HG02973 (cell line): ENCODE measurements at regions not wholly inside any gene's neighbourhood (a gene's known extent, or its start where the extent isn't known, plus 50 kb on each side); places are given as distances from the start of the nearest gene placed in this dataset.

Experiments used
- ATAC-seq: cut with Tn5 transposase; IDR thresholded peaks from one replicate; pipeline ENCODE4 v1.9.1; 2021; ENCODE audit warnings: moderate library complexity; ENCODE audit not compliant: unreplicated experiment

- no peak for ATAC-seq
Measured at GRCh38 chr5:141800617-141801016, 77.6 kb downstream of the PCDH1 start.

- no peak for ATAC-seq
Measured at GRCh38 chr5:141799507-141800167, 78.6 kb downstream of the PCDH1 start.

GRCh38 chr5:141797425-141797824 lies 80.8 kb downstream of the PCDH1 start:
- ATAC-seq, result no peak

- no peak for ATAC-seq
Measured at GRCh38 chr5:141795421-141795820, 82.8 kb downstream of the PCDH1 start.

- no peak for ATAC-seq
Measured at GRCh38 chr5:141793881-141794280, 84.3 kb downstream of the PCDH1 start.

- no peak for ATAC-seq
Measured at GRCh38 chr5:141793403-141793802, 84.8 kb downstream of the PCDH1 start.

GRCh38 chr5:141790630-141791029 lies 87.6 kb downstream of the PCDH1 start:
- no peak for ATAC-seq

GRCh38 chr5:141789330-141789729 lies 88.9 kb downstream of the PCDH1 start:
- no peak for ATAC-seq

GRCh38 chr5:141788296-141788970 lies 89.8 kb downstream of the PCDH1 start:
- no peak for ATAC-seq

- ATAC-seq, result no peak
Measured at GRCh38 chr5:141787376-141787775, 90.8 kb downstream of the PCDH1 start.

- ATAC-seq, result no peak
Measured at GRCh38 chr5:141786700-141787099, 91.5 kb downstream of the PCDH1 start.

- no peak for ATAC-seq
Measured at GRCh38 chr5:141785711-141786110, 92.5 kb downstream of the PCDH1 start.

GRCh38 chr5:141785135-141785534 lies 93.1 kb downstream of the PCDH1 start:
- ATAC-seq, result no peak

GRCh38 chr5:141784529-141784928 lies 93.7 kb downstream of the PCDH1 start:
- ATAC-seq, result no peak

GRCh38 chr5:141783947-141784296 lies 94.3 kb downstream of the PCDH1 start:
- ATAC-seq, result no peak

GRCh38 chr5:141783005-141783946 lies 94.9 kb downstream of the PCDH1 start:
- ATAC-seq, result no peak

GRCh38 chr5:141781910-141782309 lies 96.3 kb downstream of the PCDH1 start:
- no peak for ATAC-seq

GRCh38 chr5:141780952-141781781 lies 97.0 kb downstream of the PCDH1 start:
- no peak for ATAC-seq

- ATAC-seq, result no peak
Measured at GRCh38 chr5:141780240-141780951, 97.8 kb downstream of the PCDH1 start.

GRCh38 chr5:141779503-141779973 lies 97.5 kb upstream of the ARAP3 start:
- no peak for ATAC-seq
